GM21528 (cell line): ENCODE measurements at regions not wholly inside any gene's neighbourhood (a gene's known extent, or its start where the extent isn't known, plus 50 kb on each side); places are given as distances from the start of the nearest gene placed in this dataset.

Experiments used
- ATAC-seq: cut with Tn5 transposase; IDR thresholded peaks from one replicate; pipeline ENCODE4 v1.9.1; 2021; ENCODE audit warnings: mild to moderate bottlenecking, moderate library complexity; ENCODE audit not compliant: unreplicated experiment, low FRiP score

DNA sequence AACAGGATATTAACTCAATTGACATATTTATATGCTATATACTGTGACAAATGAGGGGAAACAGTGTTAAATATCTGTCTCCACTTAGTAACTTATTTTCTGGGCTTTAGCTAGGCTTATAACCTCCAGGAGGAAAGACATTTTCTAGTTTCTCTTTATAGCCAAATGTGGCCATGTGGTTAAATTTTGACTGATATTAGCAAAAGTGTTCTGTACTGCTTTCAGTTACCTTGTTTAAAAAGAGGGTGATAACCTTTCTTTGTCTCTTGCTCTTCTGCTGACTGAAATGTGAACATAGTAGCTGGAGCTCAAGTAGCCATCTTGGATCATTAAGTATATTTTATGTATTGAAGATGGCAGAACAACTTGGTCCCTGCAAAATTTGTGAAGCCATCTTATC, 253.7 kb downstream of the PDHA2 start:
- no peak for ATAC-seq

DNA sequence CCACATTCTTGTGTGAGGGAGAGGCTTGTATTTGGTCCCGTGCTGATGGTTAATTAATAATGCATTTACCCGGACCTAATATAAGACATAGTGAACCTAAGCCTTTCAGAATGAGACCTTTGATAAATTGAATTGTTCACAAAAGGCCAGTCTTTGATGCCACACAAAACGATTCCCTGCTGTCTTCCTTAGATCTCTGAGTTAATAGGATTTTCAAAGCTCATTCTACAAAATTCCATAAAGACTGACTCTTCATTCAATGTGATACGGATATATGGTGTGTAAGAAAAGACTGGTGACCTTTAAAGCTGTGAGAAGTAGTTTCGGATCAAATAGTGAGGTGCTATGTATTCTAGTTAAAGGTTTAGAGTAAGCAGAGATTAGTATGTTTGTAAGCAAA, 254.3 kb downstream of the PDHA2 start:
- ATAC-seq = no peak

DNA sequence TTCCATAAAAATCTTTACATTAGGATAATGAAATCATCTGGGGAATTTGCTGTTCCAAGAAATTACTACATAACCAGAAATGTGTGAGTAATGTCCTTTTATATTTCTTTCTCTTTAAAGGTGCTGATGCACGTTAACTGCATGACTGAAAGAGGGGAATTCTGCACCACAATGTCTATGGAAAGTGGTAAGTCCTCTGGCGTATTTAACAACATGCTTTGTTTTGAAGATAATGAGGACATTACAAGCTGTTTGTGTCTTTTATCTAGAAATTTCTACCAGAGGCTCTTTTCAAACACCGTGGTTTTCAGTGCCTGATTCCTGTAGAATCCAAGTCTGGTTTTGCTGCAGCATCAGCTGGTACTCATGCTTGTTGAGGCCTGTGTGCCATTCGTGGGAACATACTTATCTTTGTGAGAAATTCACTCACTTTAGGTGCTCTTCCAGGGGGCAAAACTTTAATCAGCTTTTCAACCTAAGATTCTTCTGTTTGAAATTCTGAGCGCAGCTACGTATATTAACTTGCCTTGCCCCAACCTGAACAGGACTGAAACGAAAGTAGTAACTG, 257.2 kb downstream of the PDHA2 start:
- ATAC-seq = no peak

DNA sequence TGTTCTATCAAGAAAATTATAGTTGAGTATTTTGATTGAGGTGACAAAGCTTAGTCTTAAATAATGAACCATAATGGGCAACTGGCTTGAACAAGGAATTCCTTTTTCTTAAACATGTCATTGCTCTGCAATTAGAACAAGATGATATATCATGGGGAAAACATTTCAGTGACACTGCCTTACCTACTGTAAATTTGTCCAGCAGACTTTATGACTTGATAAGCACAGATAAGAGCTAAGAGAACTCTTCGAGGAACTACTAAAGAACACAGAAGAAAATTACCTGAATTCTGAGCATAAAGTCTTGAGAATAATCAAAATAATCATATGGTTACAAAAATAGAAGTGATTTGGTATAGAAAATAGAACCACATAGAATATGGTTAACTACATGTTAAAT, 257.8 kb downstream of the PDHA2 start:
- no peak for ATAC-seq

DNA sequence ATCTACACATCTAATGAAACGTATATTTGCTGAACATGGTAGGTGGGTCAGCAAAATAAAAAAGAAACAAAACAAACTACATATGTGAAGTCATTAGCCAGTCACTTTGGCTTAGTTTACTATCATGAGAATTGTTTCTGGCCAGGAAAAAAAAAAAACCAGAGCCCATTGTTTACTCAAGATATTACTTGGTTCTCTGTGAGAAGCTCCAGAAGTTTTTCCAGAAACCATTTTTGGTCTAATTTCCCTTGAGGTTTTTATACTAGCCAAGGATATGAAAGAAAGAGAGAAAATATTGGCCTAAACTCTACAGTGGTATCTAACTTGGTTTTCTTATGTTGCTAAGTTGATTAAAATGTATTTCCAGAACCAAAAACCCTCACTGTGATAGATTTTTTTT, 259.1 kb downstream of the PDHA2 start:
- ATAC-seq = no peak

DNA sequence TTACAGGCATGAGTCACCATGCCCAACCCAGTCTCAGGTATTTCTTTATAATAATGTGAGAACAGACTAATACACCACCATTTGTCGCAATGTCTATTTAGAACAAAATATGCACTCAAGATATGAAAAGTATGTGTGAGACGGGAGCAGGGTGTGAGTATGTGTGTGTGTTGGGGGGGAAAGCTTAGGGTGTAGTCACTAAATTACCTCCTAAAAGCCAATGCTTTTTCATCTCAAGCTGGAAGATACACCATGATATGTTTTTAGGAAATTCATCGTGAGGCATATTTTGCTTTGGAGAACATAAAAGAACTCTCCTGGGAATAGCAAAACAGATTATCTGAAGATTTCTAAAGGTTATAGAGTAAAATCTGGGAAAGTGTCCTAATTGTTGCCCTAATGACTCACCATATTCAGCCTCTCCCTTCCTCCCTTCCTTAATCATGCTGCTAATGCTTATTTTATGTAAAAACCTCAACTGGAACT, 262.7 kb downstream of the PDHA2 start:
- ATAC-seq = no peak

DNA sequence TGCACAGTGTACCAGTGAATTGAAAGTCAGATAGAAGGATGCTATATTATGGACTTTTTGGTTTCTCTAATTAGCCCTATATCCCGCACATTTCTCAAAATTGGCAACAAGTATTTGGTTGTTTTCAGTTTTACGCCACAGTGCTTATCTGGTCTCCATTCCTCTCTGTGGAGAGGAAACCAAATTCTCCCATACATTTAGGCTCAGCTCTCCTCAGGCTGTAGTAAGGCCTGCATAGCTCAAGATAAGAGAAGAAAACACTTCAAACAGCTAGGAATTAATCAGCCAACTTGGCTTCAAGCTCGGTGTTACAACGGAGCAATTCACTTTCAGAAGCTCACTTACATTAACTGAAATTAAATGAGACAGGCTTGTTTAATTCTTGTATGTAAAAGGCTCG, 263.2 kb downstream of the PDHA2 start:
- ATAC-seq = no peak

DNA sequence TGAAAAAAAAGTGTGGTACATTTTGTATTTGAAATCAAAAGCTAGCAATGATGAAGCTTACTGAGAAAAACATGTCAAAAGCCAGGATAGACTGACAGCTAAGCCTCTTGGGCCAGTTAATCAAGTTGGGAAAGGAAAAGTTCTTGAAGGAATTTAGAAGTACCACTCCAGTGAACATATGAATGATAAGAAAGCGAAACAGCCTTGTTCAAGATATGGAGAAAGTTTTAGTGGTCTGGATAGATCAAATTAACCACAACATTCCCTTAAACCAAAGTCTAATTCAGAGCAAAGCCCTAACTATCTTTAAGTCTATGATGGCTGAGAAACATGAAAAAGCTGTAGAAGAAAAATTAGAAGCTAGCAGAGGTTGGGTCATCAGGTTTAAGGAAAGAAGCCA, 268.3 kb downstream of the PDHA2 start:
- ATAC-seq = no peak

DNA sequence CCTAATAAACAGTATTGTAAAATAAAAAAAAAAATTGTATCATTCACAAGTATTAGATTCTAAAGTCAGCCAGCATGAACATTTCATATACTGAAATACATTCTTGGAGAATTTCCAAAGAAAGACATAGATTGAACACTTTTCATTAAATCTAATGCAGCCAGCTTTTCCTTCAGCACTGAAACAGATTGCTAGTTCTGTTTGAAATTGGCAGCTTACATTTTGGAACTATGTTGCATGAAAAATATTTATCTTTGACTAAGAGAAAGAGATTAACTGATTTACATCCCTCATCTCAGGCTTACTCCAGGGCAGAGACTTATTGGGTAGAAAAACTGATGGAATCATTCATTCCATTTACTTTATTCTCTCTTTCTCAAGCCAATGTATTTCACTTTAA, 272.7 kb downstream of the PDHA2 start:
- ATAC-seq = no peak

DNA sequence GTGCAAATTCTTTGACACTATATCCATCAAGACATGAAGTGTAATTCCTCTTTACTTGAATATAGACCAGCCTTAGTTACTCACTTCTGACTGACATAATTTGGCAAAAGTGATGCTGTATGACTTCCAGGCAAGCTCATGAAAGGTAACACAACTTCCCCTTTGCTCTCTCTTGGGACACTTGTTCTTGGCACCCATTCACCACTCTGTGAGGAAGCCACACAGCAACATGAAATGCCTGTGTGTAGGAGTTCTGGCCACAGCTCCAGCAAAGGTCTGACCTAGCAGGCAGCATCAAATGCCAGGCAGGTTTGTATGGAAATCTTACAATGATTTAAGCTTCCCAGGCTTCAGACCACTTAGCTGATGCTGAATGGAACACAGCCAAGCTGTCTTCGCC, 280.3 kb downstream of the PDHA2 start:
- no peak for ATAC-seq

DNA sequence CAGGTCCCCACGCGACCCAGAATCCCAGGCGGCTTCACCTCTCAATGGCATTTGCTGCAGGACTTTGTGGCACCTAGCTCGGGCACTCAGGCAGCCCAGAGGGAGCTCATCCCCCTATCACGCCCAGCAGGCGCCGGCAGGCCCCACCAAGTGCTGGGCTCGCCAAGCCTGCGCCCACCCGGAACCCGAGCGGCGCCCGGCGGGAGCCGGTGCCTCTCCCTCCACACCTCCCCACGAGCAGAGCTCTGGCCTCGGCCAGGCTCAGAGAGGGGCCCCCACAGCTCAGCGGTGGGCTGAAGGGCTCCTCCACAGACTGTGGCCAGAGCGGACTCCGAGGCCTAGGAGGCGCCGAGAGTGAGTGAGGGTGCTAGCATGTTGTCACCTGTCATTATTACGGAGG, 286.3 kb downstream of the PDHA2 start:
- no peak for ATAC-seq

DNA sequence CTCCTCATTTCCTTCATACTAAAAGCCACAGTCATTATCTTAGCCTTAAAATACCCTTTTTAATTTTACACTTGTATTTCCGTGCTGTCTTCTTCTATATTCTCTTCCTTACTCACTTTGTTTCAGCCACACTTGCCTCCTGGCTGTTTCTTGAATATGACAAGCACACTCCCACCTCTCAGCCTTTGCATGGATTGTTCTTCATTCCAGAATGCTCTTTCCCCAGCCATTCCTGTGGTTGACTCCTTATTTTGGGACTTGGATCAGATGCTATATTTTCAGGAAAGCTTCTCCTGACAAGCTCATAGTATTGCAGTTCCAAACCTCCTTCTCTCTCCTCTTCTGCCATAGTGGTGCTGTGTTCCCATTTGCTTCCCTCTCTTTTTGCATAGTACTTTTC, 291.3 kb downstream of the PDHA2 start:
- ATAC-seq = no peak

DNA sequence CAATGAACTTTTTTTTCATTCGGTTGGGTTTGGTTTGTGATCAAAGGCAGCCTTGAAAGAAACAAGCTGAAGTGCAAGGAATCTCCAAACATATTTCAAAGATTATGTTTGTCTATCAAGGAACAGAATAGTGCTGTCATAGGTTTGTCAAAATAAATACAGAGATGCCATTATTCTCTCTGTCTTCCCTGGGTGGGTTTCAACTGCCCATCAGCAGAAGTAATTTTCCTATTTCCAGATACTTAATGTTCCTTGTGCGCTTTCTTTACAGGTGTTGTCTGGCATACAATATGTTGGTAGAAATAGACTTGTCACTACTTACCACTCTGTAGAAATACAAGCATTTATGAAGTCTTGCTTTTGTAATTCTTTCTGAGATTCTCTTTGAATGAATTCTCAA, 294.9 kb downstream of the PDHA2 start:
- ATAC-seq = no peak

DNA sequence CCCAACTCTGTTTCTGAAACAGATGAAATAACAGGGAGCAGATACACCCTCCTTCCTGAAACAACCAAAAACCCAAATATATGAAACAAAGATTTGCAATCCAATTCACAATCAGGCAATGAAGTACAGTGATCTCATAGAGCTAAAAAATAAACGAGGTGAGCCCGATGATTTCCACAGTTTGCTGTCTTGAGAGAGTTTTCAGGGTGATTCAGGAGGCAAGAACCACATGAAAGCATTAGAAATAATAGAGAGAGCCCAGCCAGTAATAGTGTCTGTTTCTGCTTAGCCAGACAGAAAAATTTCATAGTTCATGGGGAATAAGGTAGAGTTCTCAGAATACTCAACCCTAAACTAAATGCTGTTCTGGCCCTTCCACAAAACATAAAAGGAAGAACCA, 296.2 kb downstream of the PDHA2 start:
- ATAC-seq = no peak

DNA sequence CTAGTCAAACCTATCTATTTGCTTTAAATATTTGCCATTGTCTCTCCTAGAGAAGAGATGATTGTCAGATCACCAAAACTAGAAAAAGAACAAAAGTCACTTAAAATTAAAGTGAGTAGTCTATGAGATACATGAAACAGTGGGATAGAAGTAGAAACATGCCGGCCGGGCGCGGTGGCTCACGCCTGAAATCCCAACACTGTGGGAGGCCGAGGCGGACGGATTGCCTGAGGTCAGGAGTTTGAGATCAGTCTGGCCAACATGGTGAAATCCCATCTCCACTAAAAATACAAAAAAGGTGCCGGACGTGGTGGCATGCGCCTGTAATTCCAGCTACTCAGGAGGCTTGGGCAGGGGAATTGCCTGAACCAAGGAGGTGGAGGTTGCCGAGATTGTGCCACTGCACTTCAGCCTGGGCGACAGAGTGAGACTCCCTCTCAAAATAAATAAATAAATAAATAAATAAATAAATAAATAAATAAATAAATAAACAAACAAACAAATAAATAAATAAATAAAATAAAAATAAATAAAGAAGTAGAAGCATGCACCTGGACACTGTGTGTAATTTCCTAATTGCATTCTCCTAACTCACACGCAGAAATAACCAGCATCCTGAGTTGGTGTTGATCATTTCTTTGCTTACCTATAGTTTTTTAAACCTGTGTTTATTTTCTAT, 299.5 kb downstream of the PDHA2 start:
- no peak for ATAC-seq

DNA sequence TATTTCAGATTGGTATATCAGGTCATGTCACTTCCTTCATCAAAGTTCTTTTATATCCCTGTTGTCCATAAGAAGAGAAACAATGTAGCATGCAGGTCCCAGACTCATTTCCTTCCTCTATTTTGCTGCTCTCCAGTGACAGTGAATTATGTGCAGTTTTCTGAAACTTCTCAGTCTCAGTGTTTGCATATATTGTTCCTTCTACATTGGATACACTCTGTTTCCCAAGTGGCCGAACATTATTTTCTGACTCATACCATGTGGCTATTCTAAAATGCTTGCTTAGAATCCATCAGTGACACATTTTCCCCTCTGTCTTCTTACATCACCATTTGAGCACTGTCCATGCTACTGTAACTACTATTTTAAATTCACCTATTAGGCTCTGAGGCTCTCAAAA, 305.7 kb downstream of the PDHA2 start:
- ATAC-seq = no peak

DNA sequence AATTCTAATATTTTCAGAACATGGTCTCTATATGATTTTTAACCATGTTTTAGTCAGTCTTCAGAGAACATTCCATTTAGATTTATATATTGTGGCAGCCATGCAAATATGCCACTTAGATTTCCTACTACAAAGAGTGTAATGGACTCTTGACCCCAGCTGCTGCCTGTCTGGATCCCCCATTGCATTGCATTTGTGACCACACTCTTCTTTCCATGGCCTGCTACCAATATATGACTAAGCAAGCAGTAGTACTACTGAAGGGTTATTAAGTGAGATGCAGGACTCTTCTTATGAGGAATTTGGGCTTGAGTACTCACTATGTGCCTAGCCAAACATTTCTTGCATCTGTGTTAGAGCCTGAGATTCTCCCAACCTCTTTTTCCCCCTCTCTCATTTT, 306.8 kb downstream of the PDHA2 start:
- no peak for ATAC-seq

DNA sequence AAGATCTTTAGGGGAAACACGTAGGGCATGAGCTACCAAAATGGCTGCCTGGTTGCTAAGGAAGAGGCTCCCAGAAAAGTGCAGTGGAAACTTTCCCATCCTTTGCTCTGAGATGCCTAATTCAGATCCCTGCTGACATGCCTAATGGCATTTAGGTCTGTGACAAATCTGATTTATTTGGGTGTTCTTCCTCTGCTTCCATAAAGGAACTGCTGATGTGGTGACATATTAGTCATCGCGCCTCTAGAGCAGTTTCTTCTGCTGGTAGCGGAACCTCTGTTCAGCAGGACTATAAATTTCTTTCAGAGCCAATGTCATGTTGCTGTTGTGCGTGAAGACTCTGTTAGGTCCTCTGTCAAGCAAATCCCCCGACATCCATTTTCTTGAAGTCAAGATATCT, 310.0 kb downstream of the PDHA2 start:
- ATAC-seq = no peak

DNA sequence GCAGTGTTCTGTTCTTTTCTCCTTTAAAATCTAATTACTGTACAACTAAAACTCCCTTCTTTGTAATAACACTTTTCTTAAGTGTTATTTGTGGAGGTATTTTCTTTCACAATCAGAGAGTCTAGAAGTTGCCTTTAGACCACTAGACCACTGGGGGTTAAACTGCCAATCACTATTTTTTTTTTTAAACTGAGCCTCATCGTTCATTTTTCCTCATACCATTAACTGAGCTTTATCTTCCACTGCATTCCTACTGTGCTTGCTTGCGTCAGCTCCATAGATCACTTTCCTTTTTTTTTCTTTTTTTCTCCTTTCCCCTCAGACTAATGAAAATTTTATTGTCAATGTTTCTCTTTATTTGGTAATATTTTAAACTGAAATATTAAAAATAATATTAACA, 310.6 kb downstream of the PDHA2 start:
- ATAC-seq = no peak

DNA sequence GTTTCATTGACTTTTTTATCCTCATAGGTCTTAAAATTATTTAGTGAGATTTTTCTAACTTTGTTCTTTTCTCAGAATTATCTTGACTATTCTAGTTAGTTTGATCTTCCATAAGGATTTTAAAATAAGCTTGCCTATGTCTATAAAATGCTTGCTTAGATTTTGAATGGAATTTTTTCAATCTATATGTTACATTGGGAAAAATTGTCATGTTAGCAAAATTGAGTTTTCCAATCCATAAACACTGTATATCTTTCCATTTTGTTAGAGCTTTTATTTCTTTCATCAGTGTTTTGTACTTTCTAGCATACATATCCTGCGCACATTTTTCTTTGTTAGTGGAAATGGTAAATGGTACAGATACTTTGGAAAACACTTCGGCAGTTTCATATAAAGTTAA, 312.9 kb downstream of the PDHA2 start:
- ATAC-seq = no peak

DNA sequence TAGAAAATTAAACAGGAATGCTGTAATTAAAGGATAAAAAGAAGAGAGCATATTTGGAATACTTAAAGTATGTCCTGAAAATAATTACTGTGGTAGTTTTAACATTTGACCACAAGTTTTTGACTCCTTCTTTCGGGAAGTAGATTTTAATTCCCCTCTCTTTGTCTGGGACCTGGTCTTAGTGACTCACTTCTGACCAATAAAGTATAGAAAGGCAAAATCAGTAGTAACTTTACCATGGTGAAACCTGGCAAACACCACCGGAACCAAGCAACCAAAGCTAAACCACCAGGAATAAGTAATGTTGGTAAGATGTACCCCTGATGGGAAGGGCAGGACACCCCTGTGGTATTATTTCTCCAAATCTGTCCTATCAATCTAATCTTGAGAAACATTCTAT, 314.8 kb downstream of the PDHA2 start:
- ATAC-seq = no peak

DNA sequence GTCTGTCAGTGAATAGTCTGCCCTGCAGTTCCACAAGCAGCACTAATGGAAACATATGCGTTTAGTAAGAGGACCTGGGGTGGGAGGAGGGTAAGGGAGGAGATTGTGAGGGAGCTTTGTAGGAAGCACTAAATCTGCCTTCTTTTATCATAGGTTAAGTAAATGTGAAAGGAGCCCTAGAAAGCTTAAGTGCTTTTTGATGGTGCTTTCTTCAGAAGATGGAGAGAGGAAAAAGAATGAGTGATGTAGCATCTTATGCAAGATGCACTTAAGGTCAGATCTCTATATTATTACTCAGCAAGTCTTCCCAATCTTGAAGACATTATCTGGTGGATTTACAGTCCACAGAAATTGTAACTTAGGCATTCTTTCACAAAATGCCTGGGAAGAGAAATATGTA, 322.7 kb downstream of the PDHA2 start:
- no peak for ATAC-seq
